Activated T-cell treated with anti-CD3 and anti-CD28 coated beads for 4 hours (primary cell): ENCODE measurements at regions not wholly inside any gene's neighbourhood (a gene's known extent, or its start where the extent isn't known, plus 50 kb on each side); places are given as distances from the start of the nearest gene placed in this dataset.
"Not testable (repeated sequence)": the region's sequence is repeated elsewhere in the genome, so short reads cannot be mapped to it uniquely, and the experiment has no call there.

Experiments
- DNase-seq: peaks from one replicate; pipeline ENCODE4 v3.0.0-alpha.2; 2020

GRCh38 chr9:15032860-15033259 is 122.6 kb upstream of the FREM1 start:
- no peak for DNase-seq

DNA sequence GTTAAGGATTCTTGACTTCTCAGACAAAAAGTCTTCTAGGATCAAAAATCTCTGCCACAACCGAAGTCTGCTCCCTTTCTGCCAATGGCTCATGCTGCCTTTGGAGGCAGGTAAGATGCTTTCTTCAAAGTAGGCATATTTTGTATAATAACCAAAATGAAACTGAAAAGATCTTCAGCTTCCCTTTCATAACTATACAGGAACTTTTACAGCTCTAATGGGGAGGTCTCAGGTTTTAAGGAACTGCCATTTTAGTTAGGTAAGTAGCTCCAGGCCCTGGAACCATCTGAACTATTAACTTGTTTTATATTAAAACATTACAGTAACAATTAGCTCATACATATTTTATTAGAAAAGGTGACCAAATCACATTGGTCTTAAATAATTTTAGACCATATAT is 110.9 kb upstream of the FREM1 start:
- no peak for DNase-seq

DNA sequence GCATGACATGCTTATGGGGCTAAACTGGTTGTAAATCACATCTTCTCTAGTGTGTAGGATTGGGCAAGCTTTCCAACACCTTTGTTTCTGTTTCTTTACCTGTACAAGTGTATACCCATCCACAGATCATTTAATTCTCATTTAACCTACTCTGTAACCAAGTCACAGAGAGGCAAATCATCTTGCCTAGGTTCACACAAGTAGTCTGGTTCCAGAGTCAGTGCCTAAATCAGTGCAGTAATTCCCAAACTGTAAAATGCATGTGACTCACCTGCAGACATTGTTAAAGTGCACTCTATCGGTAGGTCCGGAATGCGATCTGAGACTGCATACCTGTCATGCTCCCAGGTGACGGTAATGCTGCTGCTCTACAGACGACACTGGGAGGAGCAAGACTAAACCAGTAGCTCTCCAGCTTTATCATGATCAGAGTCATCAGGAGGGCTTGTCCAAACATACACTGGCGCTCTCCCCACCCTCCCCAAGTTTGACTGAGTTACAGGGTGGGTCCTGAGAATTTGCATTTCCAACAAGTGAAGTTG is 107.9 kb upstream of the FREM1 start:
- DNase-seq = no peak

GRCh38 chr9:15010581-15010980 is 100.4 kb upstream of the FREM1 start:
- DNase-seq = no peak

DNA sequence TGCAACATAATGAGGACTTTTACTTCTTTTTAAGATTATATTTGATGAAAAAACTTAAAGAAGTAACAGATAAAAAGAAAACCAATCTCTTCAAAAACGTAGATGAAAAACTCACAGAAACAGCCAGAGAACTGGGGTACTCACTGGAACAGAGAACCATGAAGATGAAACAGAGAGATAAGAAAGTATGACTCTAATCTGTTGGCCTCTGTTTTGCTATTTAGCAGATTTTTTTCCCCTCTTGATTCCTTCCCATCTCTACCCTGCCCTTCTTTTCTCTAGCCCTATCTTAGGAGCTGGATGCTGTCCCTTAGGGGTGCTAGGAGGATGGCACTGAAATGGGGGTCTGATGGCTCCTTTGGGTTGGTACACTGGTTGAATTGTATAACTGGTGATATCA is 97.5 kb upstream of the FREM1 start:
- DNase-seq = no peak

DNA sequence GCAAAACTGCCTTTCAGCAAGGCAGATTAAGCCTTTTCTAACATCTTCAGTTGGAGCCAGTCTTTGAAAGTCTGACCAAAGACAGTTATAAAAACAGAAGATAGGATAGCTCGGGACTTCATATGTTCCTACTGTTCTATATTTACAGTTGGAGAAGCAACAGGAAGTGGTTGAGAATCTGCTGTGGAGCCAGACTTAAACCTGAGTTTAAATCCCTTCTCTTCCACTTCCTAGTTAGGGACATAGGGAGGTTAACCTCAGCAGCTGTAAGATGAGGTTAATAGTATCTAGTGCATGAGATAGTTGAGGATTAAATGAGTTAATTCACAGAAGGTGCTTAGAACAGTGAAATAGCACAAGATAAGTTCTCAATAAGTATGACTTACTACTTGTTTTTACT is 84.5 kb upstream of the FREM1 start:
- no peak for DNase-seq

DNA sequence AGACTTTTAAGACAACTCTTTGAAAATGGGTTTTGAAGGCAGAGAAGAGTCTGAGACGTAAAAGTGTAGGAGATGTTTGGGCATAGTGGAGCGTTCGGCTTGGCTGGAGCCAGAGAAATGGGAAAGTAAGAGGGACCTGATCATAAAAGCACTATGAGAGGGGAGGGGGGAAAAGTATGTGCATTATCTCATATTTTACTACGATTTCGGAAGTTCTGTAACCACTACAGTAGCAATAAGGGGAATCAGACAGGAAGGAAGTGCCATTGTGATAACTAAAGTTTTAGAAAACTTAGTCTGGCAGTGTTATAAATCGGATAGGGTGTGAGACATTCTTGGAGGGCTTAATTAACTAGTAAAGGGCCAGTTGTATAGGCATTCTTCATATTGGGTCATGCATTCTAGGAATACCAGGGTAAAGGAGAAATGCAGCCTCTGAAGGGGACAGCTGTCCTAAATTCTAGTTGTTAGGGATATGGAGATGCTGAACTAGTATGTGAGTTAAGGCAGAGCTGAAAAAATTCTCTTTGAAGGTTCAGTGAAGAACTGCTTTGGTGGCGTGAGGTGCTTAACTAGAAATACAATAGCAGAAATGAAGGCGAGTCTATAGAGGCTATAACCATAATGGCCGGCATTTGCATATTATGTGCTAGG is 83.8 kb upstream of the FREM1 start:
- no peak for DNase-seq

GRCh38 chr9:14993061-14993800 is 83.0 kb upstream of the FREM1 start:
- peak; percentile 11 for DNase-seq

GRCh38 chr9:14992516-14992915 is 82.3 kb upstream of the FREM1 start:
- no peak for DNase-seq

DNA sequence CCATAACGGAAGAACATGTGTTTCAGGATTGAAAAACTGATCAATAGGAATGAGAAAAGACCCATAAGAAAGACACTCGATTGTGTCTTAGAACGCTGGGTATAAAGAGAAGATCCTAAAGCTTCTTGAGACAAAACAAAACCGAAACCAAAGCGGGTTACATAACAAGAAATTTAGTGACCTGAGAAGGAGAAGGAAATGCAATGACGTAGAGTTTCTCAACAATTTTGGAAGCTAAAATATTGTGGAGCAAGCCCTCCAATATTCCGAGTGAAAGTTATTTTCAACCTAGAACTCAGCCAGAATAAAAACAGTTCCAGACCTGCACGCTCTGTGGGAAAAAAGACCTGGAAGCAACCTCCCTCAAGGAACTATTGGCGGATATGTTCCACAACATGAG is 81.9 kb upstream of the FREM1 start:
- DNase-seq = no peak

- not testable (repeated sequence) for DNase-seq
Observed at GRCh38 chr9:14990647-14991046, 80.4 kb upstream of the FREM1 start.

- no peak for DNase-seq
Observed at GRCh38 chr9:14989811-14990210, 79.6 kb upstream of the FREM1 start.

GRCh38 chr9:14989336-14989735 is 79.1 kb upstream of the FREM1 start:
- not testable (repeated sequence) for DNase-seq

GRCh38 chr9:14987858-14988257 is 77.6 kb upstream of the FREM1 start:
- no peak for DNase-seq

DNA sequence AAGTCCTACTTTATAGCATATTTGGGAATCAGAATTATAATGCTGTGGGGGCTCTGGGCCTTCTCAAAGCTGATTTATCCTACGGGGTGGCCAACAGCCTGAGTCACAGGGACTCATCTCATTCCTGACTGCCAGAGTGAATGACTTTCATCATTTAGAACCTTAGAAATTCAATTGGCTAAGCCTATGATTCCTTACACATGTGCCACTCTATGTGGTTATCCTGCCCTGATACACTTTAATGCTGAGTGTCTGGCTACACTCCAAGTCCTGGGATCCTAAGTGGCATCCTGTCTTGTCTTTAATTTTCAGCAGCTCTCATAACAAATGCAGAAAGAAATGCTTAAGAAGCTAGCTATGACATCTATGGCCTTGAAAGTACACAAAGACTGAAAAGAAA is 75.2 kb upstream of the FREM1 start:
- no peak for DNase-seq

GRCh38 chr9:14983599-14983998 is 73.4 kb upstream of the FREM1 start:
- no peak for DNase-seq

- DNase-seq = no peak
Observed at GRCh38 chr9:14981291-14981950, 71.2 kb upstream of the FREM1 start.

DNA sequence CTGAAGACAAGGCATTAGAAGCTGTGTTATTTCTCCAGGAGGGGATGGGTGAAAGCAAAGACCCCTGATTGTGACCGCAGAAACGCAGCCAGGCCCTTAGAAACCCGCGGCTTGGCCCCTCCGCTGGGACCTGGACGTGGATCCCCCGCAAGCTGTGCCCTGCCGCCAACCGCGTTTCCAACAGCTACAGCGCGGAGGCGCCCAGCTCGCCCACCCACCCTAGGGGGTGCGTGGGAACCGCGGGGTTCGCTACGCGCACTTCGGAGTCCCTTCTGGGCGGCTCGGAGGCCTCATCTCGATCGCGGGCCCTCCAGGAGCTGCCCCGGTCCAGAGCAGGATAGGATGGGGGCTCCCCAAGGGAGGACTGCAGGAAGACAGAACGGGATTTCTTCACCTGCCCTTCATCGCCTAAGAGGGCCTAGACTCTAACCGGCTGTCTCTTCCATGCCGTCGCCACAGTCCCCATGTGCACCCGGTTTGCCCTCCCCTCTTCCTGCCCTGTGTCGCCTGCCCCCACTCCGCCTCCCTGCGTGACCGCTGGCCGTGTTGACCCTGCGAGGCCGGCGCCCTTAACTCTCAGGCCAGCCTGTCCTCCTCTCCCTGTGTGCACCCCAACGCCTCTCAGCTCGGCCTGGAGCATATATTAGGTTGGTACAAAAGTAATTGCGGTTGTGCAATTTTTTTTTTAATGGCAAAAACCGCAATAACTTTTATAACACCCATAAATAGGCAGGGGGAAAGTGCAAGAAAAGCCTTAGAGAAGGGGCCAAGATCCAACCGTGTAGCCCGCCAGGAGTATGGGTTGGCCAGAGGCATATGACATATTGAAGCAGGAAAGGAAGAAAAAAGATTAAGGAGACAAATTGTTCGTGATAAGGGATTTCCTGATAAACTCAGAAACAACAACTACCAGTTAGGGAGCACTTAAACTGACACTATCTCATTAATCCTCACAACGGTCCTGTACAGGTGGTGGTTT is 68.1 kb upstream of the FREM1 start:
- DNase-seq = no peak

- no peak for DNase-seq
Observed at GRCh38 chr9:14967450-14968321, 57.5 kb upstream of the FREM1 start.

GRCh38 chr9:14962193-14962882 is 52.1 kb upstream of the FREM1 start:
- no peak for DNase-seq
